GM23338 (cell line): ENCODE measurements at regions not wholly inside any gene's neighbourhood (a gene's known extent, or its start where the extent isn't known, plus 50 kb on each side); places are given as distances from the start of the nearest gene placed in this dataset.

Experiments used
- ATAC-seq: fragments of 200-7000 bp; cut with Tn5 transposase; 3 replicates; pipeline ENCODE4 v1.9.1; 2020
- DNase-seq: peaks from one replicate; pipeline ENCODE4 v3.0.0-alpha.2; 2015; ENCODE audit warnings: low spot score
- H2AFZ ChIP-seq: fragments of 200-600 bp; sonication (generic); 2 replicates; pipeline ENCODE4 v1.8.0; 2016; ENCODE audit warnings: antibody characterized with exemption, mild to moderate bottlenecking, moderate library complexity
- H3F3A ChIP-seq: fragments of 200-600 bp; sonication (generic); replicated peaks from 2 replicates; pipeline ENCODE4 v1.8.0; 2017; ENCODE audit warnings: antibody characterized with exemption, mixed run types, low read depth
- H3K27ac ChIP-seq: fragments of 200-600 bp; sonication (generic); 2 replicates; pipeline ENCODE4 v1.6.1; 2016; ENCODE audit warnings: low read depth
- H3K27me3 ChIP-seq: fragments of 200-600 bp; sonication (generic); 2 replicates; pipeline ENCODE4 v1.8.0; 2016; ENCODE audit warnings: mild to moderate bottlenecking, mixed run types, moderate library complexity; ENCODE audit not compliant: insufficient read depth
- H3K36me3 ChIP-seq: fragments of 200-600 bp; sonication (generic); 2 replicates; pipeline ENCODE4 v1.8.0; 2016; ENCODE audit warnings: mild to moderate bottlenecking; ENCODE audit not compliant: insufficient read depth
- H3K4me1 ChIP-seq: fragments of 200-600 bp; sonication (generic); 2 replicates; pipeline ENCODE4 v1.8.0; 2016; ENCODE audit warnings: mild to moderate bottlenecking, moderate library complexity; ENCODE audit not compliant: insufficient read depth
- H3K4me2 ChIP-seq: fragments of 200-600 bp; sonication (generic); 2 replicates; pipeline ENCODE4 v1.7.1; 2017; ENCODE audit warnings: mixed run types
- H3K4me3 ChIP-seq: fragments of 200-600 bp; sonication (generic); 2 replicates; pipeline ENCODE4 v1.6.1; 2016; ENCODE audit warnings: mixed run types
- H3K79me2 ChIP-seq: fragments of 200-600 bp; sonication (generic); replicated peaks from 2 replicates; pipeline ENCODE4 v1.8.0; 2017; ENCODE audit warnings: mild to moderate bottlenecking; ENCODE audit not compliant: insufficient read depth
- H3K9me2 ChIP-seq: fragments of 200-600 bp; sonication (generic); 2 replicates; pipeline ENCODE4 v1.8.0; 2017; ENCODE audit not compliant: insufficient read depth
- H4K20me1 ChIP-seq: fragments of 200-600 bp; sonication (generic); replicated peaks from 2 replicates; pipeline ENCODE4 v1.8.0; 2017; ENCODE audit warnings: mild to moderate bottlenecking; ENCODE audit not compliant: insufficient read depth
- H3K27ac Mint-ChIP-seq: 2 replicates; pipeline ENCODE4 v1.8.0; 2020; ENCODE audit warnings: inconsistent platforms, mild to moderate bottlenecking, moderate library complexity, mixed read lengths
- H3K27me3 Mint-ChIP-seq: 3 replicates; pipeline ENCODE4 v1.8.0; 2022; ENCODE audit warnings: low read depth, mild to moderate bottlenecking, moderate library complexity, mixed read lengths, inconsistent platforms; ENCODE audit not compliant: insufficient read depth, poor library complexity
- H3K36me3 Mint-ChIP-seq: 3 replicates; pipeline ENCODE4 v1.8.0; 2021; ENCODE audit warnings: low read depth, mild to moderate bottlenecking, inconsistent platforms, moderate library complexity, mixed read lengths
- H3K4me1 Mint-ChIP-seq: 3 replicates; pipeline ENCODE4 v1.8.0; 2020; ENCODE audit warnings: mild to moderate bottlenecking, inconsistent platforms, mixed read lengths
- H3K4me3 Mint-ChIP-seq: 3 replicates; pipeline ENCODE4 v1.8.0; 2021; ENCODE audit warnings: moderate library complexity, mild to moderate bottlenecking, inconsistent platforms, mixed read lengths
- H3K9me3 Mint-ChIP-seq: 3 replicates; pipeline ENCODE4 v1.8.0; 2020; ENCODE audit warnings: moderate library complexity, mild to moderate bottlenecking, inconsistent platforms, mixed read lengths
- CREB1 ChIP-seq: fragments of 250-450 bp; sonication (Bioruptor Pico); IDR thresholded peaks from 2 replicates; pipeline ENCODE4 v1.5.0; 2020; ENCODE audit warnings: low read depth, mild to moderate bottlenecking, moderate library complexity
- CTCF ChIP-seq, 2 experiments: fragments of 200-600 bp in 1 of 2; sonication (generic) in 1 of 2; conservative IDR thresholded peaks; 2 replicates each; pipeline versions ENCODE4 v1.5.1 to v1.6.1; 2016 to 2017; ENCODE audit warnings: antibody characterized with exemption in 2 of 2, low read depth in 2 of 2, mild to moderate bottlenecking in 2 of 2, moderate library complexity in 1 of 2
- ETS1 ChIP-seq: IDR thresholded peaks from 2 replicates; pipeline ENCODE4 v1.6.1; 2016; ENCODE audit warnings: antibody characterized with exemption
- EZH2phosphoT487 ChIP-seq: fragments of 200-600 bp; sonication (generic); IDR thresholded peaks from one replicate; pipeline ENCODE4 v1.8.1; 2018; ENCODE audit warnings: antibody characterized with exemption; ENCODE audit not compliant: unreplicated experiment
- JUNB ChIP-seq: IDR thresholded peaks from one replicate; pipeline ENCODE4 v1.6.1; 2016; ENCODE audit warnings: antibody characterized with exemption; ENCODE audit not compliant: unreplicated experiment
- NANOG ChIP-seq: IDR thresholded peaks from 2 replicates; pipeline ENCODE4 v1.6.1; 2016; ENCODE audit warnings: antibody characterized with exemption, borderline replicate concordance
- POLR2AphosphoS5 ChIP-seq: IDR thresholded peaks from 2 replicates; pipeline ENCODE4 v1.6.1; 2016; ENCODE audit warnings: antibody characterized with exemption, low read depth
- REST ChIP-seq: IDR thresholded peaks from one replicate; pipeline ENCODE4 v1.6.1; 2018; ENCODE audit warnings: antibody characterized with exemption; ENCODE audit not compliant: unreplicated experiment
- STAT1 ChIP-seq: IDR thresholded peaks from one replicate; pipeline ENCODE4 v1.6.1; 2016; ENCODE audit warnings: antibody characterized with exemption; ENCODE audit not compliant: unreplicated experiment
- ZNF114 ChIP-seq: fragments of 250-450 bp; sonication (Bioruptor Pico); IDR thresholded peaks from 2 replicates; pipeline ENCODE4 v1.5.0; 2020; ENCODE audit warnings: mild to moderate bottlenecking, moderate library complexity
- ZNF331 ChIP-seq: fragments of 250-450 bp; sonication (Bioruptor Pico); IDR thresholded peaks from 2 replicates; pipeline ENCODE4 v1.5.0; 2020; ENCODE audit warnings: low read depth, mild to moderate bottlenecking, moderate library complexity

- TF ChIP-seq CTCF (conservative IDR thresholded peaks at IDR 0.05; ENCODE audit: low read depth in 2 of 2) = no peak
- no peak for TF ChIP-seq ZNF331
- no peak for TF ChIP-seq JUNB
- TF ChIP-seq ZNF114 (CRISPR knock-in tag) = no peak
- TF ChIP-seq POLR2AphosphoS5 = no peak
- TF ChIP-seq EZH2phosphoT487 = no peak
- TF ChIP-seq CREB1 (CRISPR knock-in tag) = no peak
- TF ChIP-seq ETS1 = no peak
- TF ChIP-seq NANOG = no peak
- TF ChIP-seq STAT1 = no peak
Measured at GRCh38 chr16:86959091-86959651, 358.0 kb downstream of the C16orf95 start (continued).

GRCh38 chr16:86959729-86960128 is 357.5 kb downstream of the C16orf95 start:
- Histone ChIP-seq H3K27me3 (no peaks in the 10 kb centered on the region), H4K20me1 (no peaks in the 10 kb centered on the region), H3K4me1 (no peaks in the 10 kb centered on the region), H3K4me2 (no peak overlapping the region), H3F3A (no peaks in the 10 kb centered on the region), H3K9me2 (no peaks in the 10 kb centered on the region), H3K4me3 (no peak overlapping the region), H3K27ac (no peak overlapping the region), H3K36me3 (no peaks in the 10 kb centered on the region; the same call in 1 of the 2 replicates), H3K79me2 (no peaks in the 10 kb centered on the region), H2AFZ (no peak overlapping the region)
- DNase-seq (no peak), ATAC-seq (no peak)
- H3K4me1 Mint-ChIP-seq = no peaks in the 10 kb centered on the region; the same call in 2 of the 3 replicates
- H3K27me3 Mint-ChIP-seq = peaks cover 6% of the 10 kb centered on the region
- no peaks in the 10 kb centered on the region for H3K36me3 Mint-ChIP-seq
- H3K9me3 Mint-ChIP-seq = no peaks in the 10 kb centered on the region
- no peak overlapping the region for H3K27ac Mint-ChIP-seq
- H3K4me3 Mint-ChIP-seq = no peak overlapping the region
- TF ChIP-seq REST (no peak), CTCF (conservative IDR thresholded peaks at IDR 0.05; ENCODE audit: low read depth in 2 of 2) (no peak), ETS1 (no peak), ZNF114 (CRISPR knock-in tag) (no peak), CREB1 (CRISPR knock-in tag) (no peak)
